ENCODE measurements at regions not wholly inside any gene's neighbourhood (a gene's known extent, or its start where the extent isn't known, plus 50 kb on each side); places are given as distances from the start of the nearest gene placed in this dataset.

DNA sequence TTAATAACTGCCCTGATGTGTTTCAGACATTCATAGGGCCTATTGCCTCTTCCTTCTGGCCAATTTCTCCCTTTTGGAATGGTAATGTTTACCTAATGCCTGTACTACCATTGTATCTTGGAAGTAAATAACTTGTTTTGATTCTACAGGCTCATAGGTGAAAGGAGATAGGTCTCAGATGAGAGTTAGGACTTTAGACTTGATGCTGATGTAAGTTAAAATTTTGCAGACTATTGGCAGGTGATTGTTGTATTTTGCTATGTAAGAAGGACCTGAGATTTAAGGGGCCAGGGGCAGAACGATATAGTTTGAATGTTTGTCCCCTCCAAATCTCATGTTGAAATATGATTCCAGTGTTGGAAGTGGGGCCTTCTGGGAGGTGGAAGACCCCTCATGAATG is 215.5 kb downstream of the SLC39A8 start:
- Histone ChIP-seq H3K4me3 (ENCODE audit: low read depth in 1 of 3, low read length in 3 of 3) (no peak overlapping the region), H3K36me3 (ENCODE audit: control insufficient read depth in 4 of 4, insufficient read depth in 3 of 4, low read depth in 1 of 4, low read length in 3 of 4) (no peaks in the 10 kb centered on the region), H3K9ac (ENCODE audit: low read depth in 1 of 2, low read length in 2 of 2) (no peak overlapping the region), H3K27me3 (ENCODE audit: control insufficient read depth in 4 of 4, insufficient read depth in 4 of 4, low read length in 3 of 4) (no peaks in the 10 kb centered on the region), H3K9me3 (ENCODE audit: control insufficient read depth in 4 of 4, low read length in 3 of 4) (peaks cover 0 to 6% (median 0%) of the 10 kb centered on the region in 4 donors), H3K27ac (ENCODE audit: low read depth in 1 of 2, low read length in 2 of 2) (no peak overlapping the region), H3K4me1 (ENCODE audit: control insufficient read depth in 4 of 4, insufficient read depth in 4 of 4, low read length in 3 of 4) (peaks cover 0 to 9% (median 0%) of the 10 kb centered on the region in 4 donors)
- WGBS: 38% methylated on average over 1 of the region's 1 CpG
- DNase-seq (ENCODE audit: low spot score): no peak
- TF ChIP-seq REST (IDR thresholded peaks at IDR 0.05) (no peak), HNF4A (conservative IDR thresholded peaks at IDR 0.05) (peak; percentile 35 to 51)
- TF ChIP-seq, protein P1, sequence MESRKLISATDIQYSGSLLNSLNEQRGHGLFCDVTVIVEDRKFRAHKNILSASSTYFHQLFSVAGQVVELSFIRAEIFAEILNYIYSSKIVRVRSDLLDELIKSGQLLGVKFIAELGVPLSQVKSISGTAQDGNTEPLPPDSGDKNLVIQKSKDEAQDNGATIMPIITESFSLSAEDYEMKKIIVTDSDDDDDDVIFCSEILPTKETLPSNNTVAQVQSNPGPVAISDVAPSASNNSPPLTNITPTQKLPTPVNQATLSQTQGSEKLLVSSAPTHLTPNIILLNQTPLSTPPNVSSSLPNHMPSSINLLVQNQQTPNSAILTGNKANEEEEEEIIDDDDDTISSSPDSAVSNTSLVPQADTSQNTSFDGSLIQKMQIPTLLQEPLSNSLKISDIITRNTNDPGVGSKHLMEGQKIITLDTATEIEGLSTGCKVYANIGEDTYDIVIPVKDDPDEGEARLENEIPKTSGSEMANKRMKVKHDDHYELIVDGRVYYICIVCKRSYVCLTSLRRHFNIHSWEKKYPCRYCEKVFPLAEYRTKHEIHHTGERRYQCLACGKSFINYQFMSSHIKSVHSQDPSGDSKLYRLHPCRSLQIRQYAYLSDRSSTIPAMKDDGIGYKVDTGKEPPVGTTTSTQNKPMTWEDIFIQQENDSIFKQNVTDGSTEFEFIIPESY (IDR thresholded peaks at IDR 0.05): no peak
